ENCODE measurements at regions not wholly inside any gene's neighbourhood (a gene's known extent, or its start where the extent isn't known, plus 50 kb on each side); places are given as distances from the start of the nearest gene placed in this dataset.

GRCh38 chr11:20248871-20249270 lies 88.6 kb upstream of the DBX1 start:
- Histone ChIP-seq H3K4me1 (no peaks in the 10 kb centered on the region), H3K27me3 (peaks cover 0 to 25% (median 0%) of the 10 kb centered on the region in 9 donors), H3K27ac (no peak overlapping the region), H3K4me3 (no peak overlapping the region), H3K36me3 (no peaks in the 10 kb centered on the region), H3K9me3 (no peaks in the 10 kb centered on the region)
- WGBS, 4 donors = 64 to 78% (median 74%) methylated on average over 2 of the region's 2 CpGs
- DNase-seq (no peak), ATAC-seq (no peak)
- TF ChIP-seq POLR2A (IDR thresholded peaks at IDR 0.05) = no peak
- TF ChIP-seq CTCF (IDR thresholded peaks at IDR 0.05) = no peak
- intact Hi-C loops (cut with DNase I) = no loop called here

GRCh38 chr11:20248121-20248772 lies 88.0 kb upstream of the DBX1 start:
- H3K36me3 ChIP-seq = no peaks in the 10 kb centered on the region
- no peaks in the 10 kb centered on the region for H3K9me3 ChIP-seq
- intact Hi-C loops (cut with DNase I) = no loop called here
- H3K27ac ChIP-seq = no peak overlapping the region
- H3K4me3 ChIP-seq = no peak overlapping the region
- peaks cover 0 to 25% (median 0%) of the 10 kb centered on the region in 9 donors for H3K27me3 ChIP-seq
- TF ChIP-seq CTCF (IDR thresholded peaks at IDR 0.05) = no peak
- TF ChIP-seq POLR2A (IDR thresholded peaks at IDR 0.05) = no peak
- no peaks in the 10 kb centered on the region for H3K4me1 ChIP-seq
- 39 to 56% (median 49%) methylated on average over 6 of the region's 6 CpGs for WGBS, 4 donors
- ATAC-seq (no peak), DNase-seq (no peak)

- peaks cover 0 to 25% (median 0%) of the 10 kb centered on the region in 9 donors for H3K27me3 ChIP-seq
- no peaks in the 10 kb centered on the region for H3K4me1 ChIP-seq
- ATAC-seq (no peak), DNase-seq (no peak)
- intact Hi-C loops (cut with DNase I) = no loop called here
- no peak overlapping the region for H3K4me3 ChIP-seq
- no peak overlapping the region for H3K27ac ChIP-seq
- peaks cover 0 to 2% (median 0%) of the 10 kb centered on the region in 12 donors for H3K9me3 ChIP-seq
- WGBS, 4 donors = 61 to 74% (median 65%) methylated on average over 9 of the region's 9 CpGs
- no peaks in the 10 kb centered on the region for H3K36me3 ChIP-seq
- TF ChIP-seq CTCF (IDR thresholded peaks at IDR 0.05) = no peak
- TF ChIP-seq POLR2A (IDR thresholded peaks at IDR 0.05) = no peak
Observed at GRCh38 chr11:20247591-20248007, 87.3 kb upstream of the DBX1 start.

DNA sequence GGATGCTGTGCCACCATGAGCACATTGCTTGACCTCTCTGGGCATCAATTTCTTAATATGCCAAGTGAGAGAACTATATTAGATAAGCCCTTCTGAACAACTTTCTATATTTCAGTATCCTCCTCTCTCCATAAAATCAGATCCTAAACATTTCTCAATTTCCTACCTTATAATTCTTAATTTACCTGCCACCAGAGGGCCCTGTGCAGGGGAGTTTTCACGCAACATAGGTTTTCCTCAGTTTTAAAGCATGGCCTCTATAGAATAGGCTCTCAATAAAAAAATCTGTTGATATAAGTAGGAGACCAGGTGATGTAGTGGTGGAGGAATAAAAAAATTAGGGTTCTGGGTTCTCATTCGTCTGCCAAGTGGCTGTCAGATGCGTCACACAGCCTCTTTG lies 83.7 kb upstream of the DBX1 start:
- intact Hi-C loops (cut with DNase I) = no loop called here
- 73 to 82% (median 78%) methylated on average over 3 of the region's 3 CpGs for WGBS, 4 donors

More for the DNA sequence above, 83.7 kb upstream of the DBX1 start:
- peaks cover 0 to 24% (median 0%) of the 10 kb centered on the region in 9 donors for H3K27me3 ChIP-seq
- DNase-seq (no peak), ATAC-seq (no peak)
- H3K9me3 ChIP-seq = peaks cover 0 to 17% (median 0%) of the 10 kb centered on the region in 12 donors
- H3K36me3 ChIP-seq = no peaks in the 10 kb centered on the region
- no peak overlapping the region for H3K4me3 ChIP-seq
- H3K4me1 ChIP-seq = no peaks in the 10 kb centered on the region
- no peak overlapping the region for H3K27ac ChIP-seq
- TF ChIP-seq POLR2A (IDR thresholded peaks at IDR 0.05) (no peak), CTCF (IDR thresholded peaks at IDR 0.05) (peak in 3 of 12 donors; percentile 4 to 21 (median 7))

Data from heart left ventricle (tissue), 16 donors.